OCI-LY3 (cell line): ENCODE measurements at regions not wholly inside any gene's neighbourhood (a gene's known extent, or its start where the extent isn't known, plus 50 kb on each side); places are given as distances from the start of the nearest gene placed in this dataset.

ENCODE experiments used
- H2AFZ ChIP-seq: fragments of 200-600, 300-600 bp; shearing (Covaris generic); 2 replicates; pipeline ENCODE4 v1.6.0; 2014; ENCODE audit warnings: antibody characterized with exemption, low read depth, low read length
- H3K27ac ChIP-seq: fragments of 200-600, 300-600 bp; sonication (generic); 2 replicates; pipeline ENCODE4 v1.5.1; 2014; ENCODE audit warnings: mild to moderate bottlenecking, low read length, moderate library complexity, mixed read lengths
- H3K27me3 ChIP-seq: fragments of 200-600, 300-600 bp; sonication (generic); 2 replicates; pipeline ENCODE4 v1.6.1; 2014; ENCODE audit warnings: low read depth, low read length, mixed read lengths
- H3K36me3 ChIP-seq: fragments of 200-600, 300-600 bp; sonication (generic); replicated peaks from 2 replicates; pipeline ENCODE3; 2014; ENCODE audit warnings: low read depth, low read length, mixed read lengths
- H3K4me1 ChIP-seq: fragments of 300-600, 200-600 bp; sonication (generic); 2 replicates; pipeline ENCODE4 v1.6.1; 2014; ENCODE audit warnings: low read length, mixed read lengths
- H3K4me2 ChIP-seq: fragments of 200-600, 300-600 bp; sonication (generic); 2 replicates; pipeline ENCODE4 v1.6.1; 2014; ENCODE audit warnings: low read length, mixed read lengths
- H3K4me3 ChIP-seq: fragments of 300-600, 200-600 bp; sonication (generic); 2 replicates; pipeline ENCODE4 v1.5.1; 2014; ENCODE audit warnings: antibody characterized with exemption, mild to moderate bottlenecking, low read length, moderate library complexity
- H3K79me2 ChIP-seq: fragments of 300-600, 200-600 bp; shearing (Covaris generic); 2 replicates; pipeline ENCODE4 v1.6.1; 2014; ENCODE audit warnings: mild to moderate bottlenecking, low read length, mixed read lengths
- H3K9ac ChIP-seq: fragments of 300-600, 200-600 bp; shearing (Covaris generic); 2 replicates; pipeline ENCODE4 v1.6.0; 2014; ENCODE audit warnings: mild to moderate bottlenecking, low read length, moderate library complexity
- H3K9me3 ChIP-seq: fragments of 200-600, 300-600 bp; shearing (Covaris generic); 2 replicates; pipeline ENCODE4 v1.6.1; 2014; ENCODE audit warnings: low read length, mixed read lengths; ENCODE audit not compliant: insufficient read depth
- H4K20me1 ChIP-seq: fragments of 200-600, 300-600 bp; sonication (generic); 2 replicates; pipeline ENCODE4 v1.6.1; 2016; ENCODE audit warnings: low read length, mixed read lengths; ENCODE audit not compliant: insufficient read depth
- CTCF ChIP-seq: fragments of 200-600, 300-600 bp; sonication (generic); IDR thresholded peaks from 2 replicates; pipeline ENCODE4 v1.5.1; 2014; ENCODE audit warnings: antibody characterized with exemption, low read length, low read depth
- EZH2phosphoT487 ChIP-seq: fragments of 200-600 bp; shearing (Covaris generic); IDR thresholded peaks from 2 replicates; pipeline ENCODE4 v1.6.1; 2018; ENCODE audit warnings: antibody characterized with exemption, mixed run types, low read depth

GRCh38 chr18:56453631-56454030 lies 184.8 kb downstream of the TXNL1 start:
- Histone ChIP-seq H3K79me2 (no peaks in the 10 kb centered on the region), H3K36me3 (no peaks in the 10 kb centered on the region), H3K4me3 (no peak overlapping the region), H3K9ac (no peak overlapping the region), H3K4me1 (peaks cover 7% of the 10 kb centered on the region), H3K27ac (no peak overlapping the region), H2AFZ (no peak overlapping the region), H4K20me1 (no peaks in the 10 kb centered on the region), H3K9me3 (no peaks in the 10 kb centered on the region), H3K4me2 (no peak overlapping the region), H3K27me3 (peaks cover 18% of the 10 kb centered on the region)
- no peak for TF ChIP-seq CTCF

GRCh38 chr18:56451188-56451587 lies 187.2 kb downstream of the TXNL1 start:
- Histone ChIP-seq H3K27me3 (peaks cover 5% of the 10 kb centered on the region; the same call in 1 of the 2 replicates), H4K20me1 (no peaks in the 10 kb centered on the region), H3K4me3 (no peak overlapping the region), H3K4me1 (peaks cover 3% of the 10 kb centered on the region; the same call in 1 of the 2 replicates), H3K36me3 (no peaks in the 10 kb centered on the region), H2AFZ (no peak overlapping the region), H3K27ac (no peak overlapping the region), H3K9me3 (no peaks in the 10 kb centered on the region), H3K79me2 (no peaks in the 10 kb centered on the region), H3K9ac (no peak overlapping the region), H3K4me2 (no peak overlapping the region)
- TF ChIP-seq EZH2phosphoT487 (no peak), CTCF (no peak)

GRCh38 chr18:56448751-56449150 lies 189.6 kb downstream of the TXNL1 start:
- Histone ChIP-seq H3K4me2 (no peak overlapping the region), H3K4me3 (no peak overlapping the region), H3K27me3 (0 out of 2 replicates have a peak, but pooled peaks cover 2% of the 10 kb centered on the region), H3K4me1 (peaks cover 3% of the 10 kb centered on the region; the same call in 1 of the 2 replicates), H3K9me3 (no peaks in the 10 kb centered on the region), H2AFZ (no peak overlapping the region), H3K79me2 (no peaks in the 10 kb centered on the region), H3K9ac (no peak overlapping the region), H3K27ac (no peak overlapping the region), H3K36me3 (no peaks in the 10 kb centered on the region), H4K20me1 (no peaks in the 10 kb centered on the region)
- TF ChIP-seq EZH2phosphoT487 = no peak

GRCh38 chr18:56445422-56445821 lies 193.0 kb downstream of the TXNL1 start:
- Histone ChIP-seq H3K9ac (no peak overlapping the region), H3K4me2 (no peak overlapping the region), H4K20me1 (no peaks in the 10 kb centered on the region), H3K27ac (no peak overlapping the region), H3K4me3 (no peak overlapping the region), H3K36me3 (no peaks in the 10 kb centered on the region), H2AFZ (no peak overlapping the region), H3K4me1 (peaks cover 3% of the 10 kb centered on the region; the same call in 1 of the 2 replicates), H3K9me3 (no peaks in the 10 kb centered on the region), H3K79me2 (no peaks in the 10 kb centered on the region), H3K27me3 (no peaks in the 10 kb centered on the region)
- TF ChIP-seq EZH2phosphoT487 (no peak), CTCF (no peak)

- no peak overlapping the region for H2AFZ ChIP-seq
- no peak overlapping the region for H3K4me2 ChIP-seq
- no peaks in the 10 kb centered on the region for H3K9me3 ChIP-seq
- H3K36me3 ChIP-seq = no peaks in the 10 kb centered on the region
- no peak overlapping the region for H3K9ac ChIP-seq
- H4K20me1 ChIP-seq = no peaks in the 10 kb centered on the region
- H3K27me3 ChIP-seq = no peaks in the 10 kb centered on the region
- H3K4me3 ChIP-seq = no peak overlapping the region
- H3K79me2 ChIP-seq = no peaks in the 10 kb centered on the region
- no peak for TF ChIP-seq CTCF
- TF ChIP-seq EZH2phosphoT487 = no peak
- peaks cover 3% of the 10 kb centered on the region; the same call in 1 of the 2 replicates for H3K4me1 ChIP-seq
- no peak overlapping the region for H3K27ac ChIP-seq
These were observed 194.2 kb downstream of the TXNL1 start for GRCh38 chr18:56444201-56444600.
